Neural progenitor cell (in vitro differentiated cells): ENCODE measurements at regions not wholly inside any gene's neighbourhood (a gene's known extent, or its start where the extent isn't known, plus 50 kb on each side); places are given as distances from the start of the nearest gene placed in this dataset. TPM values are rescaled to one million over a fixed set of nuclear protein-coding genes. Genes with fewer than 3 reads are reported as not detected.
A peak's percentile ranks its signal among the peaks of the same experiment; 100 is the strongest.

Source experiments
- DNase-seq: peaks from one replicate; pipeline ENCODE4 v3.0.0-alpha.2; 2016; ENCODE audit warnings: low spot score
- H2AFZ ChIP-seq: fragments of 200-600 bp; sonication (generic); replicated peaks from 2 replicates; pipeline ENCODE4 v1.6.1; 2016; ENCODE audit warnings: antibody characterized with exemption
- H3F3A ChIP-seq: fragments of 200-600 bp; sonication (generic); 2 replicates; pipeline ENCODE4 v1.6.1; 2016; ENCODE audit warnings: antibody characterized with exemption, low read depth
- H3K27ac ChIP-seq: fragments of 200-600 bp; sonication (generic); 2 replicates; pipeline ENCODE4 v1.5.1; 2016; ENCODE audit warnings: mild to moderate bottlenecking
- H3K27me3 ChIP-seq: fragments of 200-600 bp; sonication (generic); 2 replicates; pipeline ENCODE4 v1.6.1; 2016; ENCODE audit warnings: mild to moderate bottlenecking, moderate library complexity
- H3K36me3 ChIP-seq: fragments of 200-600 bp; sonication (generic); 2 replicates; pipeline ENCODE4 v1.5.1; 2016
- H3K4me1 ChIP-seq: fragments of 200-600 bp; sonication (generic); 2 replicates; pipeline ENCODE4 v1.6.1; 2016; ENCODE audit warnings: mixed run types
- H3K4me2 ChIP-seq: fragments of 200-600 bp; sonication (generic); 2 replicates; pipeline ENCODE4 v1.6.1; 2016
- H3K4me3 ChIP-seq: fragments of 200-600 bp; sonication (generic); 2 replicates; pipeline ENCODE4 v1.5.1; 2016
- H3K79me2 ChIP-seq: fragments of 200-600 bp; sonication (generic); 2 replicates; pipeline ENCODE4 v1.6.1; 2016; ENCODE audit warnings: low read depth
- H3K9ac ChIP-seq: fragments of 200-600 bp; sonication (generic); 2 replicates; pipeline ENCODE4 v1.6.1; 2016
- H3K9me3 ChIP-seq: fragments of 200-600 bp; sonication (generic); 2 replicates; pipeline ENCODE4 v1.5.1; 2016; ENCODE audit warnings: low read depth
- H4K20me1 ChIP-seq: fragments of 200-600 bp; sonication (generic); 2 replicates; pipeline ENCODE4 v1.6.1; 2016; ENCODE audit warnings: low read depth
- H3K27ac Mint-ChIP-seq: 3 replicates; pipeline ENCODE4 v1.8.0; 2021; ENCODE audit warnings: mixed read lengths
- H3K27me3 Mint-ChIP-seq: 2 replicates; pipeline ENCODE4 v1.8.0; 2022; ENCODE audit warnings: low read depth, mild to moderate bottlenecking, inconsistent platforms, moderate library complexity, mixed read lengths; ENCODE audit not compliant: insufficient read depth
- H3K36me3 Mint-ChIP-seq: 3 replicates; pipeline ENCODE4 v1.8.0; 2021; ENCODE audit warnings: mixed read lengths
- H3K4me1 Mint-ChIP-seq: 3 replicates; pipeline ENCODE4 v1.8.0; 2021; ENCODE audit warnings: mixed read lengths
- H3K4me3 Mint-ChIP-seq: 3 replicates; pipeline ENCODE4 v1.8.0; 2021; ENCODE audit warnings: mild to moderate bottlenecking, moderate library complexity, mixed read lengths
- H3K9me3 Mint-ChIP-seq: 3 replicates; pipeline ENCODE4 v1.8.0; 2020; ENCODE audit warnings: mixed read lengths
- CTCF ChIP-seq: fragments of 200-600 bp; sonication (generic); IDR thresholded peaks from 2 replicates; pipeline ENCODE4 v1.5.1; 2017; ENCODE audit warnings: antibody characterized with exemption, mild to moderate bottlenecking
- EZH2 ChIP-seq: fragments of 200-600 bp; sonication (generic); IDR thresholded peaks from 2 replicates; pipeline ENCODE4 v1.6.1; 2017; ENCODE audit warnings: antibody characterized with exemption, mild to moderate bottlenecking, moderate library complexity
- EZH2phosphoT487 ChIP-seq: fragments of 200-600 bp; sonication (generic); IDR thresholded peaks from 2 replicates; pipeline ENCODE4 v1.6.1; 2017; ENCODE audit warnings: antibody characterized with exemption
- small RNA-seq: library from RNA; depleted of rRNA; stranded (forward); fragments of <200 nt; gene quantifications from one replicate; pipeline ENCODE3, GENCODE V24; 2015

- Histone ChIP-seq H3K4me1 (peaks cover 7% of the 10 kb centered on the region), H3K27ac (no peak overlapping the region), H3K36me3 (no peaks in the 10 kb centered on the region), H3K27me3 (no peaks in the 10 kb centered on the region), H3K4me2 (no peak overlapping the region), H4K20me1 (no peaks in the 10 kb centered on the region), H2AFZ (peak overlapping the region; percentile 85), H3K4me3 (no peak overlapping the region), H3K79me2 (no peaks in the 10 kb centered on the region), H3K9me3 (no peaks in the 10 kb centered on the region), H3K9ac (no peak overlapping the region), H3F3A (no peaks in the 10 kb centered on the region)
- no peak for DNase-seq
- TF ChIP-seq CTCF, result no peak
- no peak overlapping the region for H3K4me3 Mint-ChIP-seq
- peaks cover 10% of the 10 kb centered on the region for H3K9me3 Mint-ChIP-seq
- H3K36me3 Mint-ChIP-seq, result peaks cover 2% of the 10 kb centered on the region
- no peak overlapping the region for H3K27ac Mint-ChIP-seq
- peaks cover 3% of the 10 kb centered on the region for H3K27me3 Mint-ChIP-seq
- H3K4me1 Mint-ChIP-seq, result peaks cover 11% of the 10 kb centered on the region
Observed at GRCh38 chr12:96143392-96143791, 50.8 kb upstream of the ELK3 start.

GRCh38 chr12:96143827-96144565, 50.2 kb upstream of the ELK3 start:
- no peak overlapping the region for H3K4me3 Mint-ChIP-seq
- Histone ChIP-seq H3F3A (no peaks in the 10 kb centered on the region), H3K27ac (no peak overlapping the region), H3K27me3 (no peaks in the 10 kb centered on the region), H3K9ac (no peak overlapping the region), H3K4me3 (no peak overlapping the region), H3K9me3 (no peaks in the 10 kb centered on the region), H3K36me3 (no peaks in the 10 kb centered on the region), H3K79me2 (no peaks in the 10 kb centered on the region), H3K4me1 (peaks cover 7% of the 10 kb centered on the region), H2AFZ (peak overlapping the region; percentile 85), H3K4me2 (no peak overlapping the region), H4K20me1 (no peaks in the 10 kb centered on the region)
- H3K9me3 Mint-ChIP-seq, result peaks cover 9% of the 10 kb centered on the region
- no peak for TF ChIP-seq EZH2
- no peak for TF ChIP-seq CTCF
- no peak for TF ChIP-seq EZH2phosphoT487
- peaks cover 5% of the 10 kb centered on the region for H3K27me3 Mint-ChIP-seq
- DNase-seq, result no peak
- H3K4me1 Mint-ChIP-seq, result peaks cover 11% of the 10 kb centered on the region
- peaks cover 2% of the 10 kb centered on the region for H3K36me3 Mint-ChIP-seq
- no peak overlapping the region for H3K27ac Mint-ChIP-seq

Small RNAs in the stretch of these regions (small RNA-seq; reads per million reads assigned to genes)
- not detected for gene RN7SL88P
